Neural crest cell (in vitro differentiated cells): ENCODE measurements at regions not wholly inside any gene's neighbourhood (a gene's known extent, or its start where the extent isn't known, plus 50 kb on each side); places are given as distances from the start of the nearest gene placed in this dataset.

Source experiments
- DNase-seq: peaks from one replicate; pipeline ENCODE4 v3.0.0; 2021; ENCODE audit warnings: low read depth, mixed read lengths, low spot score
- H3K27ac Mint-ChIP-seq: one replicate; pipeline ENCODE4 v1.8.0; 2021; ENCODE audit warnings: mild to moderate bottlenecking, mixed read lengths; ENCODE audit not compliant: unreplicated experiment
- H3K27me3 Mint-ChIP-seq: 2 replicates; pipeline ENCODE4 v1.8.0; 2021; ENCODE audit warnings: low read depth, mild to moderate bottlenecking, mixed read lengths
- H3K36me3 Mint-ChIP-seq: 2 replicates; pipeline ENCODE4 v1.8.0; 2021; ENCODE audit warnings: low read depth, mild to moderate bottlenecking, mixed read lengths
- H3K4me1 Mint-ChIP-seq: 2 replicates; pipeline ENCODE4 v1.8.0; 2021; ENCODE audit warnings: mixed read lengths
- H3K4me3 Mint-ChIP-seq: one replicate; pipeline ENCODE4 v1.8.0; 2021; ENCODE audit warnings: mild to moderate bottlenecking, mixed read lengths
- H3K9me3 Mint-ChIP-seq: 2 replicates; pipeline ENCODE4 v1.8.0; 2021; ENCODE audit warnings: mixed read lengths
- TF ChIP-seq, protein P1 (sequence below): fragments of 200-600 bp; sonication (generic); conservative IDR thresholded peaks from 2 replicates; pipeline ENCODE4 v1.5.0; 2021; ENCODE audit warnings: antibody characterized with exemption, mild to moderate bottlenecking

DNA sequence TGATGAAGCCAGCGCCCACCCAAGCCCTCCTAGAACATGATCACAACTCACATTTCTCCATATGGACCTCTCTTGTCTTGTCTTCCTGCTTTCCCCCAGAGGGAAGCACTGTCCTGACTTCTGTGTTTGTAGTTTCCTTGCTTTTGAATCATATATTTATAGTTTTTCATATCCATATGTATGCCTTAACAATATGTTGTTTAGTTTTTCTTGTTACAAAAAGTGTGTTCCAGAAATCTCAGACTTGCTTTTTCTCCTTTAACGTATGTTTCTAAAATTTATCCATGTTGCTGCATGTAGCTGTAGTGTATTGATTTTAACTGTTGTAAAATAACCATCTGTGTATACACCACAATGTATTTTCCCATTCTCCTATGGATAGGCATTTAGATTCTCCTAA, 182.0 kb upstream of the SMIM23 start:
- Mint-ChIP-seq H3K4me1 (no peaks in the 10 kb centered on the region), H3K4me3 (no peak overlapping the region), H3K36me3 (peaks cover 4% of the 10 kb centered on the region), H3K27me3 (peaks cover 9% of the 10 kb centered on the region), H3K9me3 (peaks cover 12% of the 10 kb centered on the region), H3K27ac (no peak overlapping the region)
- DNase-seq, result no peak
- TF ChIP-seq, protein P1, sequence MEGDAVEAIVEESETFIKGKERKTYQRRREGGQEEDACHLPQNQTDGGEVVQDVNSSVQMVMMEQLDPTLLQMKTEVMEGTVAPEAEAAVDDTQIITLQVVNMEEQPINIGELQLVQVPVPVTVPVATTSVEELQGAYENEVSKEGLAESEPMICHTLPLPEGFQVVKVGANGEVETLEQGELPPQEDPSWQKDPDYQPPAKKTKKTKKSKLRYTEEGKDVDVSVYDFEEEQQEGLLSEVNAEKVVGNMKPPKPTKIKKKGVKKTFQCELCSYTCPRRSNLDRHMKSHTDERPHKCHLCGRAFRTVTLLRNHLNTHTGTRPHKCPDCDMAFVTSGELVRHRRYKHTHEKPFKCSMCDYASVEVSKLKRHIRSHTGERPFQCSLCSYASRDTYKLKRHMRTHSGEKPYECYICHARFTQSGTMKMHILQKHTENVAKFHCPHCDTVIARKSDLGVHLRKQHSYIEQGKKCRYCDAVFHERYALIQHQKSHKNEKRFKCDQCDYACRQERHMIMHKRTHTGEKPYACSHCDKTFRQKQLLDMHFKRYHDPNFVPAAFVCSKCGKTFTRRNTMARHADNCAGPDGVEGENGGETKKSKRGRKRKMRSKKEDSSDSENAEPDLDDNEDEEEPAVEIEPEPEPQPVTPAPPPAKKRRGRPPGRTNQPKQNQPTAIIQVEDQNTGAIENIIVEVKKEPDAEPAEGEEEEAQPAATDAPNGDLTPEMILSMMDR, result no peak

DNA sequence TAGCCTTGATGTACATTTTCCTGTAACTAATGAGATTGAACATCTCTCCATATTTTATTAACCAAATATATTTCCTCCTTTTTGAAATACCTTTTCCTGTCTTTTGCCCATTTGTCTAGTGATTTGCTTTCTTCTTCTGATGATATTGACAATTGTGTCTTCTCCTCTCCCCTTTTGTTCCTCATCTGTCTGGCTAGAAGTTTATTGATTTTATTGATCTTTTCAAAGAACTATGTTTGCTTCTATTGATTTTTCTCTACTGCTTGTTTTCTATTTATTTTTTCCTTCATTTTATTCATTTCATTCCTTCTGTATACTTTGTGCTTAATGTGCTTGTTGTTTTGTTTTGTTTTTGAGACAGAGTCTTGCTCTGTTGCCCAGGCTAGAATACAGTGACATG, 181.4 kb upstream of the SMIM23 start:
- Mint-ChIP-seq H3K4me3 (no peak overlapping the region), H3K4me1 (no peaks in the 10 kb centered on the region), H3K9me3 (peaks cover 12% of the 10 kb centered on the region), H3K27ac (no peak overlapping the region), H3K27me3 (peaks cover 9% of the 10 kb centered on the region), H3K36me3 (peaks cover 4% of the 10 kb centered on the region)
- no peak for DNase-seq
- TF ChIP-seq, protein P1, result no peak

DNA sequence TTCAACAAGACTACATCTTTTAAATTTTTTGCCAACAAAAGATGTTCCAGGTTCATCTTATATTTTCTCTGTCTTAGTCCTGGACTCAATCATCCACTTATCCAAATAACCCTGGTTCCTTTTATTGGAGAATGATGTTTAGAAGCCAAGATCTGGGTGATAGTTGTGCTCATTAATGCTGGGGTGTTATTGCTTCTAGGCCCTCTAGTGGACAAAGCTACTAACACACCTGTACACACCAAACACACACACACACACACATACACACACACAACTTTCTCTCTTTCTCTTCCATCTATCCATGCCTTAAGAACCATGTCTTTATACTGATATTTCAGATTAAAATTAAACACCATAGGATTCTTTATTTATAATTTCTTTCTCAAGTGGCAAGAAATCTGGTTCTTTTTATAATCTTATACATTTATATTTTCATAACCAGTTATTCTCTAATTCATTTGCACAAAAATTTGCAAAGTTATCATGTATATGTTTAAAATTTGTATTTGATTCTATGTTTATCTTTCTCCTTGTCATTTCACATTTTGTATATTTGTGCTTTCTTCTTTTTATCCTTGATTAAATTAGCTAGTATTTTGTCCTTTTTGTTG, 179.1 kb upstream of the SMIM23 start:
- TF ChIP-seq, protein P1, result peak; percentile 52
- Mint-ChIP-seq H3K27me3 (peaks cover 7% of the 10 kb centered on the region), H3K9me3 (peaks cover 12% of the 10 kb centered on the region), H3K4me3 (no peak overlapping the region), H3K4me1 (no peaks in the 10 kb centered on the region), H3K36me3 (peaks cover 4% of the 10 kb centered on the region), H3K27ac (no peak overlapping the region)
- DNase-seq, result no peak

DNA sequence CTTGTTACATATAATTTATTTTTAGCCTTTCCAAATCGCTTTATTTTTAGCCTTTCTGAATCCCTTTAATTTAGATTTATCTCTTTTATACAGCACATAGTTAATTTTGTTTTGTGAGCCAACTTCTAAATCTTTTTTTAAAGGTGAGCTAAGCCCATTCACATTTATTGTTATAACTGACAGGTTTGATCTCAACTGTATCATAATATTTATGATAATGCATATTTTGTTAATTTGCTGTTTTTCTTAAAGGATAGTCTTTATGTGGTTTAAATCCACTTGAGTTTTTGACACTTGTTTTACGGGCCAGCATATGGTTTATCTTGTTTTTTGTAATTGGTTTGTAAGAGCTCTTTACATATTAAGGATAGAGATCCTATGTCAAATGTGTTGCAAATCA, 177.8 kb upstream of the SMIM23 start:
- Mint-ChIP-seq H3K9me3 (peaks cover 12% of the 10 kb centered on the region), H3K4me1 (no peaks in the 10 kb centered on the region), H3K36me3 (peaks cover 4% of the 10 kb centered on the region), H3K27ac (no peak overlapping the region), H3K27me3 (peaks cover 6% of the 10 kb centered on the region), H3K4me3 (no peak overlapping the region)
- DNase-seq, result no peak
- TF ChIP-seq, protein P1, result no peak

DNA sequence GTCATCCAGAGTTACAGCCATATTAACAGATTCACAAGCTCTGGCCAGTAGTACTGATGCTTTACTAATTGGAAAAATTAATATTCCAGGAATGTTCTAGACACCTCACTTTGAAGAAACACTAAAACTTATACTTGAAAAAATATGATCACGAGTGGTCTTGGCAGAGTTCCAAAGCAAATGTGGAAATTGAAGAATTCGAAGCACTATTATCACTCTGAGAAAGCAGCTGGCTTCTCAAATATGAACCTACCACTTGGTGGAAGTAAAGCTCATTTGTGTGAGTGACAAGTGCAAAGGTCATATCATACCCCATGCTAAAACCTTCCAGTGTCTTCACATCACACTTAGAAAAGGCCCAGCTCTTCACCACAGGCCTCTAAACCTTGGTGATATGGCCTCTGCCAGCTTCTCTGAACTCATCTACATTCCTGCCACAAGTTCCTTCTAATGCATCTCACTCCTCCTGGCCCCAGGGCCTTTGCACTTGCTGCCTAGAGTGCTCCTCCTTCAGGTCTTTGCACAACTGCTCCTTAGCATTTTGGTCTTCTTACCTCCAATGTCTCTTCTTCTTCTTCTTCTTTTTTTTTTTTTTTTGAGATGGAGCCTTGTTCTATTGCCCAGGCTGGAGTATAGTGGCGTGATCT, 175.7 kb upstream of the SMIM23 start:
- DNase-seq, result no peak

More for the DNA sequence above, 175.7 kb upstream of the SMIM23 start:
- Mint-ChIP-seq H3K27me3 (peaks cover 10% of the 10 kb centered on the region), H3K4me3 (no peak overlapping the region), H3K27ac (no peak overlapping the region), H3K9me3 (peaks cover 12% of the 10 kb centered on the region), H3K36me3 (peaks cover 4% of the 10 kb centered on the region), H3K4me1 (peaks cover 6% of the 10 kb centered on the region)
- TF ChIP-seq, protein P1, result no peak
